CD4-positive, alpha-beta memory T cell (primary cell): ENCODE measurements at regions not wholly inside any gene's neighbourhood (a gene's known extent, or its start where the extent isn't known, plus 50 kb on each side); places are given as distances from the start of the nearest gene placed in this dataset.

Experiments
- CTCF ChIA-PET: fragments of 350-600 bp; sonication (Branson Sonifier 250); formaldehyde crosslinking; loops from one replicate; lab custom pipeline; 2021; ENCODE audit warnings: inconsistent platforms; ENCODE audit not compliant: partially characterized antibody; lab: Charles Lee
- POLR2A ChIA-PET: fragments of 350-600 bp; sonication (Branson Sonifier 250); formaldehyde crosslinking; loops from one replicate; lab custom pipeline; 2021; ENCODE audit not compliant: partially characterized antibody; lab: Charles Lee
- DNase-seq, 5 donors: peaks; one replicate each; pipeline versions ENCODE4 v3.0.0 to v3.0.0-alpha.2; 2020 to 2022; ENCODE audit warnings: mixed read lengths in 1 of 5
- H3K27ac ChIP-seq: one replicate; pipeline ENCODE4 v1.7.0; 2013; ENCODE audit warnings: low read depth, low read length
- H3K27me3 ChIP-seq: 2 replicates; pipeline ENCODE4 v1.7.0; 2013; ENCODE audit warnings: mild to moderate bottlenecking, low read length, moderate library complexity; ENCODE audit not compliant: insufficient read depth
- H3K36me3 ChIP-seq: 2 replicates; pipeline ENCODE4 v1.7.0; 2013; ENCODE audit warnings: mild to moderate bottlenecking, low read length, moderate library complexity; ENCODE audit not compliant: insufficient read depth
- H3K4me1 ChIP-seq: 2 replicates; pipeline ENCODE4 v1.7.0; 2013; ENCODE audit warnings: mild to moderate bottlenecking, low read length, moderate library complexity; ENCODE audit not compliant: insufficient read depth
- H3K4me3 ChIP-seq, 2 donors: one replicate each; pipeline ENCODE4 v1.7.0; 2013; ENCODE audit warnings: low read length in 2 of 2, mild to moderate bottlenecking in 1 of 2
- H3K9me3 ChIP-seq, 2 donors: one replicate each; pipeline ENCODE4 v1.7.0; 2013; ENCODE audit warnings: low read length in 2 of 2, control low read depth in 1 of 2; ENCODE audit not compliant: control insufficient read depth in 1 of 2
- H3K27ac Mint-ChIP-seq, 7 donors: one replicate each; pipeline ENCODE4 v1.8.0; 2020 to 2021; ENCODE audit warnings: mixed read lengths in 7 of 7, mild to moderate bottlenecking in 6 of 7, inconsistent platforms in 3 of 7, moderate library complexity in 3 of 7
- H3K27me3 Mint-ChIP-seq, 2 donors: one replicate each; pipeline ENCODE4 v1.8.0; 2020 to 2021; ENCODE audit warnings: mixed read lengths in 2 of 2
- H3K36me3 Mint-ChIP-seq, 2 donors: one replicate each; pipeline ENCODE4 v1.8.0; 2020 to 2021; ENCODE audit warnings: mixed read lengths in 2 of 2, inconsistent platforms in 1 of 2, mild to moderate bottlenecking in 1 of 2
- H3K4me1 Mint-ChIP-seq, 4 donors: one replicate each; pipeline ENCODE4 v1.8.0; 2020 to 2021; ENCODE audit warnings: mixed read lengths in 4 of 4, mild to moderate bottlenecking in 1 of 4
- H3K4me3 Mint-ChIP-seq, 8 donors: one replicate each; pipeline ENCODE4 v1.8.0; 2020 to 2021; ENCODE audit warnings: mixed read lengths in 8 of 8, mild to moderate bottlenecking in 7 of 8, moderate library complexity in 6 of 8, inconsistent platforms in 3 of 8
- H3K9me3 Mint-ChIP-seq, 8 donors: one replicate each; pipeline ENCODE4 v1.8.0; 2020 to 2021; ENCODE audit warnings: mixed read lengths in 8 of 8, mild to moderate bottlenecking in 5 of 8, inconsistent platforms in 3 of 8, moderate library complexity in 1 of 8
- intact Hi-C: fragments of 100-400 bp; cut with micrococcal nuclease; formaldehyde crosslinking; loops from one replicate; pipeline ENCODE4 v1.15.1; 2023

- H3K36me3 Mint-ChIP-seq = no peaks in the 10 kb centered on the region
- no peak overlapping the region for H3K4me3 ChIP-seq
- no peaks in the 10 kb centered on the region for H3K9me3 ChIP-seq
- no peak for DNase-seq
- ChIA-PET POLR2A (no interaction called here), CTCF (no interaction called here)
- peaks cover 0 to 13% (median under 1%) of the 10 kb centered on the region in 8 donors for H3K9me3 Mint-ChIP-seq
- peaks cover 20 to 25% of the 10 kb centered on the region in 2 donors for H3K27me3 Mint-ChIP-seq
- no peaks in the 10 kb centered on the region for H3K4me1 Mint-ChIP-seq
- no peak overlapping the region for H3K4me3 Mint-ChIP-seq
- H3K27ac Mint-ChIP-seq = no peak overlapping the region
- no peaks in the 10 kb centered on the region for H3K4me1 ChIP-seq
- H3K36me3 ChIP-seq = no peaks in the 10 kb centered on the region
- H3K27ac ChIP-seq = no peak overlapping the region
- H3K27me3 ChIP-seq = no peaks in the 10 kb centered on the region
- intact Hi-C loops = no loop called here
Measured at GRCh38 chr17:5800646-5801045, 216.3 kb upstream of the NLRP1 start.

- Histone ChIP-seq H3K4me1 (no peaks in the 10 kb centered on the region), H3K9me3 (peaks cover 0 to 9% of the 10 kb centered on the region in 2 donors), H3K27me3 (no peaks in the 10 kb centered on the region), H3K4me3 (no peak overlapping the region), H3K27ac (no peak overlapping the region), H3K36me3 (no peaks in the 10 kb centered on the region)
- intact Hi-C loops = no loop called here
- H3K27me3 Mint-ChIP-seq = peaks cover 19 to 22% of the 10 kb centered on the region in 2 donors
- ChIA-PET CTCF (no interaction called here), POLR2A (no interaction called here)
- no peaks in the 10 kb centered on the region for H3K36me3 Mint-ChIP-seq
- no peak overlapping the region for H3K27ac Mint-ChIP-seq
- DNase-seq = no peak
- no peaks in the 10 kb centered on the region for H3K4me1 Mint-ChIP-seq
- H3K4me3 Mint-ChIP-seq = no peak overlapping the region
- peaks cover 0 to 18% (median 13%) of the 10 kb centered on the region in 8 donors for H3K9me3 Mint-ChIP-seq
Measured at GRCh38 chr17:5804251-5804650, 219.9 kb upstream of the NLRP1 start.

- ChIA-PET POLR2A (no interaction called here), CTCF (interaction anchor here (0.8 kb wide), 1 partner anchor 15 kb away, joined by 3 read pairs; no protein-coding TSS in a partner anchor)
- DNase-seq = no peak
- H3K27ac ChIP-seq = no peak overlapping the region
- peaks cover 0 to 21% of the 10 kb centered on the region in 2 donors for H3K9me3 ChIP-seq
- H3K27ac Mint-ChIP-seq = no peak overlapping the region
- peaks cover 0 to 58% (median 41%) of the 10 kb centered on the region in 8 donors for H3K9me3 Mint-ChIP-seq
- no peaks in the 10 kb centered on the region for H3K27me3 ChIP-seq
- H3K36me3 ChIP-seq = no peaks in the 10 kb centered on the region
- no peak overlapping the region for H3K4me3 ChIP-seq
- H3K4me1 Mint-ChIP-seq = no peaks in the 10 kb centered on the region
- intact Hi-C loops = no loop called here
- H3K27me3 Mint-ChIP-seq = peaks cover 11 to 13% of the 10 kb centered on the region in 2 donors
- no peaks in the 10 kb centered on the region for H3K4me1 ChIP-seq
- no peak overlapping the region for H3K4me3 Mint-ChIP-seq
- H3K36me3 Mint-ChIP-seq = peaks cover 5 to 12% of the 10 kb centered on the region in 2 donors
Measured at GRCh38 chr17:5809056-5809455, 224.7 kb upstream of the NLRP1 start.

GRCh38 chr17:5809580-5810188 is 225.4 kb upstream of the NLRP1 start:
- H3K4me1 ChIP-seq = no peaks in the 10 kb centered on the region
- Mint-ChIP-seq H3K4me3 (no peak overlapping the region), H3K36me3 (peaks cover 5 to 12% of the 10 kb centered on the region in 2 donors), H3K9me3 (peaks cover 0 to 58% (median 41%) of the 10 kb centered on the region in 8 donors), H3K27ac (no peak overlapping the region), H3K27me3 (peaks cover 8 to 11% of the 10 kb centered on the region in 2 donors), H3K4me1 (no peaks in the 10 kb centered on the region)
- H3K9me3 ChIP-seq = peaks cover 0 to 21% of the 10 kb centered on the region in 2 donors
- POLR2A ChIA-PET = no interaction called here
- no peaks in the 10 kb centered on the region for H3K36me3 ChIP-seq
- H3K27me3 ChIP-seq = no peaks in the 10 kb centered on the region
- H3K27ac ChIP-seq = no peak overlapping the region
- CTCF ChIA-PET = no interaction called here
- intact Hi-C loops = no loop called here
- no peak overlapping the region for H3K4me3 ChIP-seq
- no peak for DNase-seq

GRCh38 chr17:5812590-5812989 is 228.3 kb upstream of the NLRP1 start:
- H3K27me3 Mint-ChIP-seq = peaks cover 10 to 18% of the 10 kb centered on the region in 2 donors
- H3K9me3 Mint-ChIP-seq = peaks cover 0 to 54% (median 37%) of the 10 kb centered on the region in 8 donors
- H3K36me3 Mint-ChIP-seq = peaks cover 5 to 12% of the 10 kb centered on the region in 2 donors
- no peak overlapping the region for H3K4me3 ChIP-seq
- ChIA-PET POLR2A (no interaction called here), CTCF (no interaction called here)
- no peak overlapping the region for H3K27ac ChIP-seq
- H3K27me3 ChIP-seq = peaks cover 8% of the 10 kb centered on the region
- no peak overlapping the region for H3K27ac Mint-ChIP-seq
- intact Hi-C loops = no loop called here
- no peak for DNase-seq
- no peaks in the 10 kb centered on the region for H3K4me1 Mint-ChIP-seq
- no peaks in the 10 kb centered on the region for H3K36me3 ChIP-seq
- H3K9me3 ChIP-seq = peaks cover 0 to 21% of the 10 kb centered on the region in 2 donors
- H3K4me3 Mint-ChIP-seq = no peak overlapping the region
- no peaks in the 10 kb centered on the region for H3K4me1 ChIP-seq

GRCh38 chr17:5813357-5813756 is 229.0 kb upstream of the NLRP1 start:
- intact Hi-C loops = no loop called here
- peaks cover 5 to 12% of the 10 kb centered on the region in 2 donors for H3K36me3 Mint-ChIP-seq

GRCh38 chr17:5815396-5815795 is 231.1 kb upstream of the NLRP1 start:
- no peaks in the 10 kb centered on the region for H3K4me1 Mint-ChIP-seq
- peaks cover 2 to 12% of the 10 kb centered on the region in 2 donors for H3K36me3 Mint-ChIP-seq
- no peak for DNase-seq
- Histone ChIP-seq H3K27ac (no peak overlapping the region), H3K36me3 (no peaks in the 10 kb centered on the region), H3K9me3 (peaks cover 0 to 3% of the 10 kb centered on the region in 2 donors), H3K4me1 (no peaks in the 10 kb centered on the region), H3K27me3 (peaks cover 8% of the 10 kb centered on the region), H3K4me3 (no peak overlapping the region)
- intact Hi-C loops = no loop called here
- no peak overlapping the region for H3K4me3 Mint-ChIP-seq
- H3K27me3 Mint-ChIP-seq = peaks cover 13 to 35% of the 10 kb centered on the region in 2 donors
- POLR2A ChIA-PET = no interaction called here
- no peak overlapping the region for H3K27ac Mint-ChIP-seq
- CTCF ChIA-PET = no interaction called here
- H3K9me3 Mint-ChIP-seq = peaks cover 0 to 31% (median 24%) of the 10 kb centered on the region in 8 donors

More at GRCh38 chr17:5813357-5813756, 229.0 kb upstream of the NLRP1 start:
- Histone ChIP-seq H3K9me3 (peaks cover 0 to 21% of the 10 kb centered on the region in 2 donors), H3K36me3 (no peaks in the 10 kb centered on the region), H3K4me3 (no peak overlapping the region), H3K27ac (no peak overlapping the region), H3K4me1 (no peaks in the 10 kb centered on the region), H3K27me3 (peaks cover 8% of the 10 kb centered on the region)
- Mint-ChIP-seq H3K9me3 (peaks cover 0 to 48% (median 35%) of the 10 kb centered on the region in 8 donors), H3K4me1 (no peaks in the 10 kb centered on the region), H3K4me3 (no peak overlapping the region), H3K27ac (no peak overlapping the region), H3K27me3 (peaks cover 8 to 23% of the 10 kb centered on the region in 2 donors)
- ChIA-PET CTCF (no interaction called here), POLR2A (no interaction called here)
- DNase-seq = no peak
